ENCODE measurements at regions not wholly inside any gene's neighbourhood (a gene's known extent, or its start where the extent isn't known, plus 50 kb on each side); places are given as distances from the start of the nearest gene placed in this dataset.

- H3K4me1 ChIP-seq = no peaks in the 10 kb centered on the region
- H3K9me3 ChIP-seq = no peaks in the 10 kb centered on the region
- intact Hi-C loops (cut with DNase I; ENCODE audit: low total_unique reads) = no loop called here
- H3K27ac ChIP-seq = no peak overlapping the region
- no peak for DNase-seq
- in situ Hi-C loops (cut with MboI; ENCODE audit: low sequenced_read_pairs in 4 of 4) = no loop called here
- TF ChIP-seq POLR2A (IDR thresholded peaks at IDR 0.05) (no peak), CTCF (IDR thresholded peaks at IDR 0.05 in 4 of 5, conservative IDR thresholded peaks at IDR 0.05 in 1 of 5) (no peak)
- ATAC-seq = no peak
- no peak overlapping the region for H3K4me3 ChIP-seq
- no peaks in the 10 kb centered on the region for H3K27me3 ChIP-seq
- H3K36me3 ChIP-seq = no peaks in the 10 kb centered on the region
Measured at GRCh38 chr2:129636692-129637091, 342.8 kb upstream of the RAB6C start.

GRCh38 chr2:129641371-129641770, 338.1 kb upstream of the RAB6C start:
- intact Hi-C loops (cut with DNase I; ENCODE audit: low total_unique reads) (no loop called here), in situ Hi-C loops (cut with MboI; ENCODE audit: low sequenced_read_pairs in 4 of 4) (no loop called here)
- Histone ChIP-seq H3K4me3 (no peak overlapping the region), H3K9me3 (no peaks in the 10 kb centered on the region), H3K27ac (no peak overlapping the region), H3K27me3 (no peaks in the 10 kb centered on the region), H3K36me3 (no peaks in the 10 kb centered on the region), H3K4me1 (no peaks in the 10 kb centered on the region)
- no peak for ATAC-seq
- TF ChIP-seq CTCF (IDR thresholded peaks at IDR 0.05 in 4 of 5, conservative IDR thresholded peaks at IDR 0.05 in 1 of 5) = no peak
- no peak for TF ChIP-seq POLR2A (IDR thresholded peaks at IDR 0.05)
- no peak for DNase-seq

GRCh38 chr2:129642526-129643043, 336.9 kb upstream of the RAB6C start:
- in situ Hi-C loops (cut with MboI; ENCODE audit: low sequenced_read_pairs in 4 of 4) = no loop called here
- H3K4me3 ChIP-seq = no peak overlapping the region
- no peak for ATAC-seq

GRCh38 chr2:129645335-129645734, 334.1 kb upstream of the RAB6C start:
- Histone ChIP-seq H3K27ac (no peak overlapping the region), H3K36me3 (no peaks in the 10 kb centered on the region), H3K4me3 (no peak overlapping the region), H3K9me3 (no peaks in the 10 kb centered on the region), H3K27me3 (no peaks in the 10 kb centered on the region), H3K4me1 (no peaks in the 10 kb centered on the region)
- DNase-seq = no peak
- no peak for ATAC-seq
- intact Hi-C loops (cut with DNase I; ENCODE audit: low total_unique reads) = no loop called here
- in situ Hi-C loops (cut with MboI; ENCODE audit: low sequenced_read_pairs in 4 of 4) = no loop called here
- no peak for TF ChIP-seq POLR2A (IDR thresholded peaks at IDR 0.05)
- no peak for TF ChIP-seq CTCF (IDR thresholded peaks at IDR 0.05 in 4 of 5, conservative IDR thresholded peaks at IDR 0.05 in 1 of 5)

More at GRCh38 chr2:129642526-129643043, 336.9 kb upstream of the RAB6C start:
- Histone ChIP-seq H3K4me1 (no peaks in the 10 kb centered on the region), H3K27me3 (no peaks in the 10 kb centered on the region), H3K36me3 (no peaks in the 10 kb centered on the region), H3K9me3 (no peaks in the 10 kb centered on the region), H3K27ac (no peak overlapping the region)
- no peak for TF ChIP-seq CTCF (IDR thresholded peaks at IDR 0.05 in 4 of 5, conservative IDR thresholded peaks at IDR 0.05 in 1 of 5)
- no peak for TF ChIP-seq POLR2A (IDR thresholded peaks at IDR 0.05)
- no peak for DNase-seq
- intact Hi-C loops (cut with DNase I; ENCODE audit: low total_unique reads) = no loop called here

GRCh38 chr2:129646107-129646506, 333.4 kb upstream of the RAB6C start:
- no peak overlapping the region for H3K27ac ChIP-seq
- no peaks in the 10 kb centered on the region for H3K36me3 ChIP-seq
- intact Hi-C loops (cut with DNase I; ENCODE audit: low total_unique reads) (no loop called here), in situ Hi-C loops (cut with MboI; ENCODE audit: low sequenced_read_pairs in 4 of 4) (no loop called here)
- no peak for TF ChIP-seq CTCF (IDR thresholded peaks at IDR 0.05 in 4 of 5, conservative IDR thresholded peaks at IDR 0.05 in 1 of 5)
- no peak for TF ChIP-seq POLR2A (IDR thresholded peaks at IDR 0.05)
- ATAC-seq (no peak), DNase-seq (no peak)
- no peaks in the 10 kb centered on the region for H3K27me3 ChIP-seq
- H3K4me3 ChIP-seq = no peak overlapping the region
- H3K4me1 ChIP-seq = no peaks in the 10 kb centered on the region
- H3K9me3 ChIP-seq = no peaks in the 10 kb centered on the region
